ENCODE measurements at regions not wholly inside any gene's neighbourhood (a gene's known extent, or its start where the extent isn't known, plus 50 kb on each side); places are given as distances from the start of the nearest gene placed in this dataset.

GRCh38 chr12:90757957-90758356, 197.0 kb downstream of the CCER1 start (continued):
- TF ChIP-seq CTCF (IDR thresholded peaks at IDR 0.05; ENCODE audit: low read depth, low read length, missing input control) (no peak), FOXA1 (IDR thresholded peaks at IDR 0.05) (no peak)

- Histone ChIP-seq H3K27ac (ENCODE audit: low read depth in 1 of 2, low read length in 2 of 2) (no peak overlapping the region), H3K9ac (ENCODE audit: low read depth in 1 of 2, low read length in 2 of 2) (no peak overlapping the region), H3K4me3 (ENCODE audit: low read depth in 1 of 3, low read length in 3 of 3) (no peak overlapping the region), H3K27me3 (ENCODE audit: control insufficient read depth in 4 of 4, insufficient read depth in 4 of 4, low read length in 3 of 4) (no peaks in the 10 kb centered on the region), H3K4me1 (ENCODE audit: control insufficient read depth in 4 of 4, insufficient read depth in 4 of 4, low read length in 3 of 4) (no peaks in the 10 kb centered on the region), H3K36me3 (ENCODE audit: control insufficient read depth in 4 of 4, insufficient read depth in 3 of 4, low read depth in 1 of 4, low read length in 3 of 4) (no peaks in the 10 kb centered on the region), H3K9me3 (ENCODE audit: control insufficient read depth in 4 of 4, low read length in 3 of 4) (no peaks in the 10 kb centered on the region)
- no peak for DNase-seq (ENCODE audit: low spot score)
- WGBS = 84% methylated on average over 1 of the region's 1 CpG
- TF ChIP-seq RAD21 (IDR thresholded peaks at IDR 0.05) (no peak), GABPA (IDR thresholded peaks at IDR 0.05 in 1 of 2, conservative IDR thresholded peaks at IDR 0.05 in 1 of 2) (no peak), HNF4A (conservative IDR thresholded peaks at IDR 0.05) (no peak), YY1 (IDR thresholded peaks at IDR 0.05) (no peak), SP1 (IDR thresholded peaks at IDR 0.05) (no peak), EGR1 (IDR thresholded peaks at IDR 0.05; ENCODE audit: low read depth in 2 of 2) (no peak), ATF3 (IDR thresholded peaks at IDR 0.05) (no peak)
Observed at GRCh38 chr12:90745211-90745610, 209.8 kb downstream of the CCER1 start.

- Histone ChIP-seq H3K4me1 (ENCODE audit: control insufficient read depth in 4 of 4, insufficient read depth in 4 of 4, low read length in 3 of 4) (no peaks in the 10 kb centered on the region), H3K27me3 (ENCODE audit: control insufficient read depth in 4 of 4, insufficient read depth in 4 of 4, low read length in 3 of 4) (no peaks in the 10 kb centered on the region), H3K9me3 (ENCODE audit: control insufficient read depth in 4 of 4, low read length in 3 of 4) (peaks cover 0 to 2% (median 0%) of the 10 kb centered on the region in 4 donors), H3K4me3 (ENCODE audit: low read depth in 1 of 3, low read length in 3 of 3) (no peak overlapping the region), H3K27ac (ENCODE audit: low read depth in 1 of 2, low read length in 2 of 2) (no peak overlapping the region), H3K36me3 (ENCODE audit: control insufficient read depth in 4 of 4, insufficient read depth in 3 of 4, low read depth in 1 of 4, low read length in 3 of 4) (no peaks in the 10 kb centered on the region), H3K9ac (ENCODE audit: low read depth in 1 of 2, low read length in 2 of 2) (no peak overlapping the region)
- WGBS = 87% methylated on average over 4 of the region's 4 CpGs
- TF ChIP-seq TAF1 (conservative IDR thresholded peaks at IDR 0.05) = no peak
- TF ChIP-seq NR2F2 (IDR thresholded peaks at IDR 0.05) = no peak
- TF ChIP-seq HNF4G (IDR thresholded peaks at IDR 0.05) = no peak
- TF ChIP-seq FOXA2 (IDR thresholded peaks at IDR 0.05) = no peak
- TF ChIP-seq GABPA (IDR thresholded peaks at IDR 0.05 in 1 of 2, conservative IDR thresholded peaks at IDR 0.05 in 1 of 2) = no peak
- TF ChIP-seq EGR1 (IDR thresholded peaks at IDR 0.05; ENCODE audit: low read depth in 2 of 2) = no peak
- no peak for TF ChIP-seq MAX (IDR thresholded peaks at IDR 0.05)
- TF ChIP-seq YY1 (IDR thresholded peaks at IDR 0.05) = no peak
- TF ChIP-seq SP1 (IDR thresholded peaks at IDR 0.05) = no peak
- no peak for TF ChIP-seq REST (IDR thresholded peaks at IDR 0.05)
- TF ChIP-seq JUND (IDR thresholded peaks at IDR 0.05) = no peak
- no peak for TF ChIP-seq RXRA (IDR thresholded peaks at IDR 0.05)
- no peak for DNase-seq (ENCODE audit: low spot score)
Observed at GRCh38 chr12:90741611-90742010, 213.4 kb downstream of the CCER1 start.
